ENCODE measurements at regions not wholly inside any gene's neighbourhood (a gene's known extent, or its start where the extent isn't known, plus 50 kb on each side); places are given as distances from the start of the nearest gene placed in this dataset.
"Not testable (repeated sequence)": the region's sequence is repeated elsewhere in the genome, so short reads cannot be mapped to it uniquely, and the experiment has no call there.

DNA sequence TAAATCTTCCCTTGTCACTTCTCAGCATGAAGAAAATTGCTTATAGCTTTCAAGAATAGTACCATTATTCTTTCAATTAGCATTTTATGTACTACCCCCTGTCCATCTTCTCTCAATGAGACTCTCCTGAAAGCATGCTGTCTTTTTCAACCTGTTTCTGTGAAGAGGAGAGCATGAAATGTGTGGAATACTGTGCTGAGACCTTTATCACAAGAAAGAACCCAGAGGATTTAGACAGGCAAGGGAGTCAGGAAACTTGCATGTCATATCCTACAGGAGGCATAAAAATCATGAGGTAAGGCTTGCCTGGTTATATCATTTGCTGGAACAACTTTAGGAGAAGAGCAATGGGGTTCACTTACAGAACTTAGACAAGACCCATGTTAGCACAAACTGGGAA lies 56.7 kb upstream of the LPAR1 start:
- DNase-seq (ENCODE audit: low read depth in 3 of 3, low spot score in 2 of 3) = no peak

DNA sequence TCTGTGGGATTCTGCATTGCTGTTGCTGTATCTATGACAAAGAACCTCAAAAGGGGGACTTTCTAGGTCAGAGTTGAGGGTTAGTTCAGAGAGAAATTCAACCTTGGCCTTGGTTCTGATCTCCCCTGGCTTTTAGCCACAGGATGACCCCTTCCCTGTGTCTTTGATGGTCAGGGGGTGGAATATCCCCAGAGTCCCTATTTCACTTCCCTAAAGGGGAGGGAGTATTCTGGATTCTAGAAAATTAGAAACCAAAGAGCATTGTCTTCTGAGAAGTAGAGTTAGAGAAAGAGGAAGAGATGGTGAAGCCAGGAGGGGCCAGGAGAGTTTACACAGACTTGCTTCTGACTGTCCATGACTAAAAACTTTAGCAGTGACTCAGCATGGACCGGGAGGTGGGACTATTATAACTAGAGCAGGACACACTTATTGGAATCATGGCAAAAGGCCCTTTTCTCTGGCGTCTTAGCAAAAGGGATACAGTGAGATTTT lies 56.2 kb upstream of the LPAR1 start:
- no peak for DNase-seq (ENCODE audit: low read depth in 3 of 3, low spot score in 2 of 3)

GRCh38 chr9:111092167-111092566 lies 53.9 kb upstream of the LPAR1 start:
- not testable (repeated sequence) for DNase-seq (ENCODE audit: low read depth in 3 of 3, low spot score in 2 of 3)
